Astrocyte (in vitro differentiated cells and primary cell): ENCODE measurements at regions not wholly inside any gene's neighbourhood (a gene's known extent, or its start where the extent isn't known, plus 50 kb on each side); places are given as distances from the start of the nearest gene placed in this dataset.

Experiments
- DNase-seq: peaks from one replicate; pipeline ENCODE4 v3.0.0-alpha.2; 2010; ENCODE audit warnings: low read depth
- FAIRE-seq: peaks from 2 replicates; lab custom pipeline; 2011; peaks lifted over from hg19 to GRCh38; lab: Jason Lieb, UNC
- H2AFZ ChIP-seq: 2 replicates; pipeline ENCODE4 v1.6.0; 2012; ENCODE audit warnings: low read depth, low read length, inconsistent platforms
- H3K27ac ChIP-seq: 2 replicates; pipeline ENCODE4 v1.5.1; 2011; ENCODE audit warnings: low read depth, low read length, inconsistent platforms
- H3K27me3 ChIP-seq: 2 replicates; pipeline ENCODE4 v1.6.0; 2011; ENCODE audit warnings: low read length, inconsistent platforms; ENCODE audit not compliant: insufficient read depth
- H3K36me3 ChIP-seq: 2 replicates; pipeline ENCODE4 v1.5.1; 2011; ENCODE audit warnings: low read length, inconsistent platforms; ENCODE audit not compliant: insufficient read depth
- H3K4me1 ChIP-seq: 2 replicates; pipeline ENCODE4 v1.5.1; 2011; ENCODE audit warnings: low read length, inconsistent platforms; ENCODE audit not compliant: insufficient read depth
- H3K4me2 ChIP-seq: 2 replicates; pipeline ENCODE4 v1.6.0; 2012; ENCODE audit warnings: low read length, inconsistent platforms
- H3K4me3 ChIP-seq: 2 replicates; pipeline ENCODE4 v1.5.1; 2011; ENCODE audit warnings: low read depth, mild to moderate bottlenecking, low read length, inconsistent platforms; ENCODE audit not compliant: insufficient read depth
- H3K79me2 ChIP-seq: 2 replicates; pipeline ENCODE4 v1.6.0; 2012; ENCODE audit warnings: mild to moderate bottlenecking, low read length, inconsistent platforms; ENCODE audit not compliant: insufficient read depth
- H3K9ac ChIP-seq: 2 replicates; pipeline ENCODE4 v1.6.0; 2012; ENCODE audit warnings: mild to moderate bottlenecking, low read length, inconsistent platforms
- H3K9me3 ChIP-seq: 2 replicates; pipeline ENCODE4 v1.5.1; 2012; ENCODE audit warnings: low read depth, mild to moderate bottlenecking, low read length, inconsistent platforms; ENCODE audit not compliant: insufficient read depth
- H4K20me1 ChIP-seq: 2 replicates; pipeline ENCODE4 v1.6.0; 2012; ENCODE audit warnings: low read length, inconsistent platforms; ENCODE audit not compliant: insufficient read depth
- H3K27ac Mint-ChIP-seq: one replicate; pipeline ENCODE4 v1.8.0; 2021; ENCODE audit warnings: mild to moderate bottlenecking, mixed read lengths; ENCODE audit not compliant: unreplicated experiment
- H3K27me3 Mint-ChIP-seq: one replicate; pipeline ENCODE4 v1.8.0; 2021; ENCODE audit warnings: low read depth, mixed read lengths; ENCODE audit not compliant: unreplicated experiment
- H3K36me3 Mint-ChIP-seq: one replicate; pipeline ENCODE4 v1.8.0; 2021; ENCODE audit warnings: low read depth, mixed read lengths; ENCODE audit not compliant: unreplicated experiment
- H3K4me1 Mint-ChIP-seq: one replicate; pipeline ENCODE4 v1.8.0; 2021; ENCODE audit warnings: low read depth, mixed read lengths; ENCODE audit not compliant: unreplicated experiment
- H3K4me3 Mint-ChIP-seq: one replicate; pipeline ENCODE4 v1.8.0; 2021; ENCODE audit warnings: mild to moderate bottlenecking, moderate library complexity, mixed read lengths; ENCODE audit not compliant: unreplicated experiment
- H3K9me3 Mint-ChIP-seq: one replicate; pipeline ENCODE4 v1.8.0; 2021; ENCODE audit warnings: mild to moderate bottlenecking, mixed read lengths; ENCODE audit not compliant: unreplicated experiment
- EZH2 ChIP-seq: IDR thresholded peaks from 2 replicates; pipeline ENCODE4 v1.6.1; 2012; ENCODE audit warnings: mild to moderate bottlenecking, low read length, inconsistent platforms; ENCODE audit not compliant: insufficient read depth
- TF ChIP-seq, protein P1 (sequence below): IDR thresholded peaks from 2 replicates; pipeline ENCODE4 v1.5.1; 2011; ENCODE audit warnings: low read depth, mild to moderate bottlenecking, inconsistent platforms, low read length, moderate library complexity; ENCODE audit not compliant: insufficient read depth

- Histone ChIP-seq H3K9ac (no peak overlapping the region), H3K4me1 (no peaks in the 10 kb centered on the region), H3K79me2 (no peaks in the 10 kb centered on the region), H3K27me3 (no peaks in the 10 kb centered on the region), H3K36me3 (no peaks in the 10 kb centered on the region), H4K20me1 (no peaks in the 10 kb centered on the region), H3K9me3 (no peaks in the 10 kb centered on the region), H3K4me3 (no peak overlapping the region), H3K4me2 (no peak overlapping the region), H3K27ac (no peak overlapping the region), H2AFZ (no peak overlapping the region)
- no peaks in the 10 kb centered on the region for H3K9me3 Mint-ChIP-seq
- DNase-seq (no peak), FAIRE-seq (no peak)
- no peaks in the 10 kb centered on the region for H3K36me3 Mint-ChIP-seq
- H3K4me3 Mint-ChIP-seq, result no peak overlapping the region
- no peaks in the 10 kb centered on the region for H3K4me1 Mint-ChIP-seq
- H3K27ac Mint-ChIP-seq, result no peak overlapping the region
- no peak for TF ChIP-seq EZH2
- TF ChIP-seq, protein P1, sequence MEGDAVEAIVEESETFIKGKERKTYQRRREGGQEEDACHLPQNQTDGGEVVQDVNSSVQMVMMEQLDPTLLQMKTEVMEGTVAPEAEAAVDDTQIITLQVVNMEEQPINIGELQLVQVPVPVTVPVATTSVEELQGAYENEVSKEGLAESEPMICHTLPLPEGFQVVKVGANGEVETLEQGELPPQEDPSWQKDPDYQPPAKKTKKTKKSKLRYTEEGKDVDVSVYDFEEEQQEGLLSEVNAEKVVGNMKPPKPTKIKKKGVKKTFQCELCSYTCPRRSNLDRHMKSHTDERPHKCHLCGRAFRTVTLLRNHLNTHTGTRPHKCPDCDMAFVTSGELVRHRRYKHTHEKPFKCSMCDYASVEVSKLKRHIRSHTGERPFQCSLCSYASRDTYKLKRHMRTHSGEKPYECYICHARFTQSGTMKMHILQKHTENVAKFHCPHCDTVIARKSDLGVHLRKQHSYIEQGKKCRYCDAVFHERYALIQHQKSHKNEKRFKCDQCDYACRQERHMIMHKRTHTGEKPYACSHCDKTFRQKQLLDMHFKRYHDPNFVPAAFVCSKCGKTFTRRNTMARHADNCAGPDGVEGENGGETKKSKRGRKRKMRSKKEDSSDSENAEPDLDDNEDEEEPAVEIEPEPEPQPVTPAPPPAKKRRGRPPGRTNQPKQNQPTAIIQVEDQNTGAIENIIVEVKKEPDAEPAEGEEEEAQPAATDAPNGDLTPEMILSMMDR, result no peak
- H3K27me3 Mint-ChIP-seq, result peaks cover 19% of the 10 kb centered on the region
These were observed 506.7 kb downstream of the BCOR start for GRCh38 chrX:39591099-39591498.

GRCh38 chrX:39592776-39593175, 505.0 kb downstream of the BCOR start:
- H3K4me1 ChIP-seq, result no peaks in the 10 kb centered on the region
- TF ChIP-seq EZH2, result no peak
- TF ChIP-seq, protein P1, result no peak
- DNase-seq, result peak; percentile 32
- Mint-ChIP-seq H3K4me1 (no peaks in the 10 kb centered on the region), H3K9me3 (no peaks in the 10 kb centered on the region), H3K27me3 (peaks cover 13% of the 10 kb centered on the region), H3K36me3 (no peaks in the 10 kb centered on the region), H3K4me3 (no peak overlapping the region), H3K27ac (no peak overlapping the region)
- no peaks in the 10 kb centered on the region for H3K27me3 ChIP-seq
- no peak overlapping the region for H3K9ac ChIP-seq
- H3K27ac ChIP-seq, result no peak overlapping the region
- no peak overlapping the region for H2AFZ ChIP-seq
- H3K9me3 ChIP-seq, result no peaks in the 10 kb centered on the region
- H3K4me2 ChIP-seq, result no peak overlapping the region
- H3K79me2 ChIP-seq, result no peaks in the 10 kb centered on the region
- H3K4me3 ChIP-seq, result no peak overlapping the region
- FAIRE-seq, result peak; percentile 56
- no peaks in the 10 kb centered on the region for H4K20me1 ChIP-seq
- no peaks in the 10 kb centered on the region for H3K36me3 ChIP-seq

DNA sequence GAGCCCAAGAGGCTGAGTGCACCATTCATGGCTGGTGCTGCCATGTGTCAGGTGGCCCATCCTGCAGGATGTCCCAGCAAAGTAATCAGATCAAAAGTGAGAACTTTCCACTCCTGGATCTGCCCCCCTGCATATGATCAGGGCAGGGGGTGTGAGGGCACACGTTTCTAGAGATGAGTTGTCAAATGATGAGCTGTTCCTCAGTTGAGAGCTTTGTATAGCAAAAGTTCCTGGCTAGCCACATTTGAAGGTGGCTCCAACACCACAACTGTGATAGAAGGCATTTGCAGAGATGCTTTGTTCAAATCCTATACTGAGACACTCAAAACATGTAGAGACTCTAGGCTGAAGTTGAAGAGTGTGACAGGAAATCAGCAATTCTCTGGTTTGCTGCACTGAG, 501.8 kb downstream of the BCOR start:
- peak; percentile 52 for FAIRE-seq
- no peak for DNase-seq
- Histone ChIP-seq H3K9ac (no peak overlapping the region), H3K27me3 (no peaks in the 10 kb centered on the region), H3K4me3 (no peak overlapping the region), H3K36me3 (no peaks in the 10 kb centered on the region), H3K79me2 (no peaks in the 10 kb centered on the region), H3K9me3 (no peaks in the 10 kb centered on the region), H3K4me2 (no peak overlapping the region), H3K4me1 (no peaks in the 10 kb centered on the region), H2AFZ (no peak overlapping the region), H3K27ac (no peak overlapping the region), H4K20me1 (no peaks in the 10 kb centered on the region)
- Mint-ChIP-seq H3K4me1 (no peaks in the 10 kb centered on the region), H3K27ac (no peak overlapping the region), H3K27me3 (peaks cover 21% of the 10 kb centered on the region), H3K36me3 (no peaks in the 10 kb centered on the region), H3K9me3 (no peaks in the 10 kb centered on the region), H3K4me3 (no peak overlapping the region)
- TF ChIP-seq, protein P1, result no peak
- TF ChIP-seq EZH2, result no peak
